H1 (cell line): ENCODE measurements at regions not wholly inside any gene's neighbourhood (a gene's known extent, or its start where the extent isn't known, plus 50 kb on each side); places are given as distances from the start of the nearest gene placed in this dataset.

Experiments
- CREB1 ChIP-seq: IDR thresholded peaks from 2 replicates; pipeline ENCODE4 v1.6.1; 2012; ENCODE audit warnings: inconsistent platforms
- RAD21 ChIP-seq, 2 experiments: IDR thresholded peaks in 1 of 2; conservative IDR thresholded peaks in 1 of 2; 2 replicates each; pipeline ENCODE4 v1.6.1; 2011; ENCODE audit warnings: low read depth in 2 of 2, low read length in 2 of 2, improper control_type of control experiment in 1 of 2, inconsistent platforms in 1 of 2, mild to moderate bottlenecking in 1 of 2, moderate library complexity in 1 of 2
- RBBP5 ChIP-seq: IDR thresholded peaks from 2 replicates; pipeline ENCODE4 v1.7.1; 2012; ENCODE audit warnings: low read depth, mild to moderate bottlenecking, inconsistent platforms, low read length, moderate library complexity, borderline replicate concordance
- RFX5 ChIP-seq: IDR thresholded peaks from 2 replicates; pipeline ENCODE4 v1.6.1; 2011; ENCODE audit warnings: low read depth, low read length, improper control_type of control experiment, borderline replicate concordance
- SIN3A ChIP-seq, 2 experiments: IDR thresholded peaks in 1 of 2; conservative IDR thresholded peaks in 1 of 2; 2 replicates each; pipeline ENCODE4 v1.6.1; 2011 to 2012; ENCODE audit warnings: low read length in 2 of 2, improper control_type of control experiment in 1 of 2, low read depth in 1 of 2, mild to moderate bottlenecking in 1 of 2
- SP4 ChIP-seq: IDR thresholded peaks from 2 replicates; pipeline ENCODE4 v1.6.1; 2012; ENCODE audit warnings: low read length, inconsistent platforms
- TF ChIP-seq, protein P1 (sequence below): fragments of 300-600 bp; sonication (generic); IDR thresholded peaks from 2 replicates; pipeline ENCODE4 v1.7.1; 2012; ENCODE audit warnings: low read length, moderate library complexity, mild to moderate bottlenecking, inconsistent platforms; ENCODE audit not compliant: insufficient replicate concordance
- TF ChIP-seq, protein P2 (sequence below): IDR thresholded peaks from 2 replicates; pipeline ENCODE4 v1.6.1; 2012; ENCODE audit warnings: inconsistent platforms

- TF ChIP-seq, protein P1, sequence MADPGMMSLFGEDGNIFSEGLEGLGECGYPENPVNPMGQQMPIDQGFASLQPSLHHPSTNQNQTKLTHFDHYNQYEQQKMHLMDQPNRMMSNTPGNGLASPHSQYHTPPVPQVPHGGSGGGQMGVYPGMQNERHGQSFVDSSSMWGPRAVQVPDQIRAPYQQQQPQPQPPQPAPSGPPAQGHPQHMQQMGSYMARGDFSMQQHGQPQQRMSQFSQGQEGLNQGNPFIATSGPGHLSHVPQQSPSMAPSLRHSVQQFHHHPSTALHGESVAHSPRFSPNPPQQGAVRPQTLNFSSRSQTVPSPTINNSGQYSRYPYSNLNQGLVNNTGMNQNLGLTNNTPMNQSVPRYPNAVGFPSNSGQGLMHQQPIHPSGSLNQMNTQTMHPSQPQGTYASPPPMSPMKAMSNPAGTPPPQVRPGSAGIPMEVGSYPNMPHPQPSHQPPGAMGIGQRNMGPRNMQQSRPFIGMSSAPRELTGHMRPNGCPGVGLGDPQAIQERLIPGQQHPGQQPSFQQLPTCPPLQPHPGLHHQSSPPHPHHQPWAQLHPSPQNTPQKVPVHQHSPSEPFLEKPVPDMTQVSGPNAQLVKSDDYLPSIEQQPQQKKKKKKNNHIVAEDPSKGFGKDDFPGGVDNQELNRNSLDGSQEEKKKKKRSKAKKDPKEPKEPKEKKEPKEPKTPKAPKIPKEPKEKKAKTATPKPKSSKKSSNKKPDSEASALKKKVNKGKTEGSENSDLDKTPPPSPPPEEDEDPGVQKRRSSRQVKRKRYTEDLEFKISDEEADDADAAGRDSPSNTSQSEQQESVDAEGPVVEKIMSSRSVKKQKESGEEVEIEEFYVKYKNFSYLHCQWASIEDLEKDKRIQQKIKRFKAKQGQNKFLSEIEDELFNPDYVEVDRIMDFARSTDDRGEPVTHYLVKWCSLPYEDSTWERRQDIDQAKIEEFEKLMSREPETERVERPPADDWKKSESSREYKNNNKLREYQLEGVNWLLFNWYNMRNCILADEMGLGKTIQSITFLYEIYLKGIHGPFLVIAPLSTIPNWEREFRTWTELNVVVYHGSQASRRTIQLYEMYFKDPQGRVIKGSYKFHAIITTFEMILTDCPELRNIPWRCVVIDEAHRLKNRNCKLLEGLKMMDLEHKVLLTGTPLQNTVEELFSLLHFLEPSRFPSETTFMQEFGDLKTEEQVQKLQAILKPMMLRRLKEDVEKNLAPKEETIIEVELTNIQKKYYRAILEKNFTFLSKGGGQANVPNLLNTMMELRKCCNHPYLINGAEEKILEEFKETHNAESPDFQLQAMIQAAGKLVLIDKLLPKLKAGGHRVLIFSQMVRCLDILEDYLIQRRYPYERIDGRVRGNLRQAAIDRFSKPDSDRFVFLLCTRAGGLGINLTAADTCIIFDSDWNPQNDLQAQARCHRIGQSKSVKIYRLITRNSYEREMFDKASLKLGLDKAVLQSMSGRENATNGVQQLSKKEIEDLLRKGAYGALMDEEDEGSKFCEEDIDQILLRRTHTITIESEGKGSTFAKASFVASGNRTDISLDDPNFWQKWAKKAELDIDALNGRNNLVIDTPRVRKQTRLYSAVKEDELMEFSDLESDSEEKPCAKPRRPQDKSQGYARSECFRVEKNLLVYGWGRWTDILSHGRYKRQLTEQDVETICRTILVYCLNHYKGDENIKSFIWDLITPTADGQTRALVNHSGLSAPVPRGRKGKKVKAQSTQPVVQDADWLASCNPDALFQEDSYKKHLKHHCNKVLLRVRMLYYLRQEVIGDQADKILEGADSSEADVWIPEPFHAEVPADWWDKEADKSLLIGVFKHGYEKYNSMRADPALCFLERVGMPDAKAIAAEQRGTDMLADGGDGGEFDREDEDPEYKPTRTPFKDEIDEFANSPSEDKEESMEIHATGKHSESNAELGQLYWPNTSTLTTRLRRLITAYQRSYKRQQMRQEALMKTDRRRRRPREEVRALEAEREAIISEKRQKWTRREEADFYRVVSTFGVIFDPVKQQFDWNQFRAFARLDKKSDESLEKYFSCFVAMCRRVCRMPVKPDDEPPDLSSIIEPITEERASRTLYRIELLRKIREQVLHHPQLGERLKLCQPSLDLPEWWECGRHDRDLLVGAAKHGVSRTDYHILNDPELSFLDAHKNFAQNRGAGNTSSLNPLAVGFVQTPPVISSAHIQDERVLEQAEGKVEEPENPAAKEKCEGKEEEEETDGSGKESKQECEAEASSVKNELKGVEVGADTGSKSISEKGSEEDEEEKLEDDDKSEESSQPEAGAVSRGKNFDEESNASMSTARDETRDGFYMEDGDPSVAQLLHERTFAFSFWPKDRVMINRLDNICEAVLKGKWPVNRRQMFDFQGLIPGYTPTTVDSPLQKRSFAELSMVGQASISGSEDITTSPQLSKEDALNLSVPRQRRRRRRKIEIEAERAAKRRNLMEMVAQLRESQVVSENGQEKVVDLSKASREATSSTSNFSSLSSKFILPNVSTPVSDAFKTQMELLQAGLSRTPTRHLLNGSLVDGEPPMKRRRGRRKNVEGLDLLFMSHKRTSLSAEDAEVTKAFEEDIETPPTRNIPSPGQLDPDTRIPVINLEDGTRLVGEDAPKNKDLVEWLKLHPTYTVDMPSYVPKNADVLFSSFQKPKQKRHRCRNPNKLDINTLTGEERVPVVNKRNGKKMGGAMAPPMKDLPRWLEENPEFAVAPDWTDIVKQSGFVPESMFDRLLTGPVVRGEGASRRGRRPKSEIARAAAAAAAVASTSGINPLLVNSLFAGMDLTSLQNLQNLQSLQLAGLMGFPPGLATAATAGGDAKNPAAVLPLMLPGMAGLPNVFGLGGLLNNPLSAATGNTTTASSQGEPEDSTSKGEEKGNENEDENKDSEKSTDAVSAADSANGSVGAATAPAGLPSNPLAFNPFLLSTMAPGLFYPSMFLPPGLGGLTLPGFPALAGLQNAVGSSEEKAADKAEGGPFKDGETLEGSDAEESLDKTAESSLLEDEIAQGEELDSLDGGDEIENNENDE, result no peak
- TF ChIP-seq RAD21 (IDR thresholded peaks at IDR 0.05 in 1 of 2, conservative IDR thresholded peaks at IDR 0.05 in 1 of 2; ENCODE audit: low read depth in 2 of 2, low read length in 2 of 2), result no peak
- TF ChIP-seq, protein P2, sequence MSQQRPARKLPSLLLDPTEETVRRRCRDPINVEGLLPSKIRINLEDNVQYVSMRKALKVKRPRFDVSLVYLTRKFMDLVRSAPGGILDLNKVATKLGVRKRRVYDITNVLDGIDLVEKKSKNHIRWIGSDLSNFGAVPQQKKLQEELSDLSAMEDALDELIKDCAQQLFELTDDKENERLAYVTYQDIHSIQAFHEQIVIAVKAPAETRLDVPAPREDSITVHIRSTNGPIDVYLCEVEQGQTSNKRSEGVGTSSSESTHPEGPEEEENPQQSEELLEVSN, result no peak
- TF ChIP-seq CREB1, result no peak
- TF ChIP-seq RBBP5, result no peak
- TF ChIP-seq SP4, result no peak
- TF ChIP-seq SIN3A (conservative IDR thresholded peaks at IDR 0.05 in 1 of 2, IDR thresholded peaks at IDR 0.05 in 1 of 2; ENCODE audit: low read depth in 1 of 2, low read length in 2 of 2), result no peak
- TF ChIP-seq RFX5, result no peak
Observed at GRCh38 chr2:199591826-199592225, 134.1 kb upstream of the SATB2 start (continued).
